H1 (cell line): ENCODE measurements at regions not wholly inside any gene's neighbourhood (a gene's known extent, or its start where the extent isn't known, plus 50 kb on each side); places are given as distances from the start of the nearest gene placed in this dataset.

Experiments used
- CEBPB ChIP-seq: IDR thresholded peaks from 2 replicates; pipeline ENCODE4 v1.6.1; 2012; ENCODE audit warnings: low read depth, low read length
- EZH2 ChIP-seq: fragments of 200-600 bp; sonication (generic); IDR thresholded peaks from 2 replicates; pipeline ENCODE4 v1.7.1; 2012; ENCODE audit warnings: low read depth, mild to moderate bottlenecking, moderate library complexity, low read length, inconsistent platforms; ENCODE audit not compliant: severe bottlenecking
- GTF2F1 ChIP-seq: IDR thresholded peaks from 2 replicates; pipeline ENCODE4 v1.6.1; 2012; ENCODE audit warnings: low read depth, low read length, improper control_type of control experiment, borderline replicate concordance
- PHF8 ChIP-seq: fragments of 200-600 bp; sonication (generic); conservative IDR thresholded peaks from 2 replicates; pipeline ENCODE4 v1.7.1; 2012; ENCODE audit warnings: low read depth, mild to moderate bottlenecking, inconsistent platforms, low read length, moderate library complexity
- POLR2A ChIP-seq, 2 experiments: IDR thresholded peaks; 1 replicate in 1 of 2; 2 replicates in 1 of 2; pipeline ENCODE4 v1.6.1; 2011; ENCODE audit warnings: low read depth in 2 of 2, low read length in 2 of 2, mild to moderate bottlenecking in 2 of 2; ENCODE audit errors: control extremely low read depth in 1 of 2
- RAD21 ChIP-seq, 2 experiments: IDR thresholded peaks in 1 of 2; conservative IDR thresholded peaks in 1 of 2; 2 replicates each; pipeline ENCODE4 v1.6.1; 2011; ENCODE audit warnings: low read depth in 2 of 2, low read length in 2 of 2, improper control_type of control experiment in 1 of 2, inconsistent platforms in 1 of 2, mild to moderate bottlenecking in 1 of 2, moderate library complexity in 1 of 2
- SP1 ChIP-seq: IDR thresholded peaks from 2 replicates; pipeline ENCODE4 v1.6.1; 2011; ENCODE audit warnings: low read depth, low read length
- TAF1 ChIP-seq: IDR thresholded peaks from 2 replicates; pipeline ENCODE4 v1.6.1; 2011; ENCODE audit warnings: mild to moderate bottlenecking, low read depth, low read length
- TF ChIP-seq, protein P1 (sequence below), 3 experiments: IDR thresholded peaks; 1 replicate in 2 of 3; 2 replicates in 1 of 3; pipeline versions ENCODE4 v1.5.1 to v1.6.1; 2011; ENCODE audit warnings: low read length in 3 of 3, mild to moderate bottlenecking in 3 of 3, inconsistent platforms in 2 of 3, low read depth in 1 of 3, moderate library complexity in 1 of 3; ENCODE audit not compliant: insufficient read depth in 1 of 3; ENCODE audit errors: control extremely low read depth in 1 of 3

- TF ChIP-seq, protein P1, sequence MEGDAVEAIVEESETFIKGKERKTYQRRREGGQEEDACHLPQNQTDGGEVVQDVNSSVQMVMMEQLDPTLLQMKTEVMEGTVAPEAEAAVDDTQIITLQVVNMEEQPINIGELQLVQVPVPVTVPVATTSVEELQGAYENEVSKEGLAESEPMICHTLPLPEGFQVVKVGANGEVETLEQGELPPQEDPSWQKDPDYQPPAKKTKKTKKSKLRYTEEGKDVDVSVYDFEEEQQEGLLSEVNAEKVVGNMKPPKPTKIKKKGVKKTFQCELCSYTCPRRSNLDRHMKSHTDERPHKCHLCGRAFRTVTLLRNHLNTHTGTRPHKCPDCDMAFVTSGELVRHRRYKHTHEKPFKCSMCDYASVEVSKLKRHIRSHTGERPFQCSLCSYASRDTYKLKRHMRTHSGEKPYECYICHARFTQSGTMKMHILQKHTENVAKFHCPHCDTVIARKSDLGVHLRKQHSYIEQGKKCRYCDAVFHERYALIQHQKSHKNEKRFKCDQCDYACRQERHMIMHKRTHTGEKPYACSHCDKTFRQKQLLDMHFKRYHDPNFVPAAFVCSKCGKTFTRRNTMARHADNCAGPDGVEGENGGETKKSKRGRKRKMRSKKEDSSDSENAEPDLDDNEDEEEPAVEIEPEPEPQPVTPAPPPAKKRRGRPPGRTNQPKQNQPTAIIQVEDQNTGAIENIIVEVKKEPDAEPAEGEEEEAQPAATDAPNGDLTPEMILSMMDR (IDR thresholded peaks at IDR 0.05; ENCODE audit: control extremely low read depth in 1 of 3, insufficient read depth in 1 of 3, low read depth in 1 of 3, low read length in 3 of 3), result no peak
- TF ChIP-seq SP1 (no peak), POLR2A (IDR thresholded peaks at IDR 0.05; ENCODE audit: control extremely low read depth in 1 of 2, low read depth in 2 of 2, low read length in 2 of 2) (no peak), CEBPB (no peak), RAD21 (IDR thresholded peaks at IDR 0.05 in 1 of 2, conservative IDR thresholded peaks at IDR 0.05 in 1 of 2; ENCODE audit: low read depth in 2 of 2, low read length in 2 of 2) (no peak), GTF2F1 (no peak), EZH2 (no peak), TAF1 (no peak), PHF8 (no peak)
These were observed 86.8 kb upstream of the CACNA2D1 start for GRCh38 chr7:82530361-82530760.
